EH (cell line): ENCODE measurements at regions not wholly inside any gene's neighbourhood (a gene's known extent, or its start where the extent isn't known, plus 50 kb on each side); places are given as distances from the start of the nearest gene placed in this dataset.
"Not testable (repeated sequence)": the region's sequence is repeated elsewhere in the genome, so short reads cannot be mapped to it uniquely, and the experiment has no call there.

Source experiments
- DNase-seq: peaks from one replicate; pipeline ENCODE4 v3.0.0-alpha.2; 2015; ENCODE audit warnings: low read depth

DNA sequence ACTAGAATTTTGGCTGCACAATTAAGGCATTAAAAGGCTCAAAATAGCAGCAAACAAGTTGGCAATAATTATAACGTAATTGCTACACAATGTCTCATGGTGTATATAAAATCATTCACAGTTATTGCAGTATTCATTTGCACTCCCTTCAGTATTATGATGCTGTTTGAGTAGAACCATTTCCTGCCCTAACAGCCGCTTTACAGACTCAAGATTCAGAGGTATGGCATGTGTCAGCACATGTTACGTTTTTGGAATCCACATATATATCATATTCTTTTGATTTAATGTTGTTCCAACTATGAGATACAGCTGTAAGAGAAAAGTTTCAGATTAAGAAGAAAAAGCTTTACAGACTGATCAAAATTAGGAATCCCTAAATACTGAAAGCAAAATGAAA is 56.3 kb upstream of the NCKAP5 start:
- no peak for DNase-seq

GRCh38 chr2:133627741-133628140 is 59.5 kb upstream of the NCKAP5 start:
- no peak for DNase-seq

DNA sequence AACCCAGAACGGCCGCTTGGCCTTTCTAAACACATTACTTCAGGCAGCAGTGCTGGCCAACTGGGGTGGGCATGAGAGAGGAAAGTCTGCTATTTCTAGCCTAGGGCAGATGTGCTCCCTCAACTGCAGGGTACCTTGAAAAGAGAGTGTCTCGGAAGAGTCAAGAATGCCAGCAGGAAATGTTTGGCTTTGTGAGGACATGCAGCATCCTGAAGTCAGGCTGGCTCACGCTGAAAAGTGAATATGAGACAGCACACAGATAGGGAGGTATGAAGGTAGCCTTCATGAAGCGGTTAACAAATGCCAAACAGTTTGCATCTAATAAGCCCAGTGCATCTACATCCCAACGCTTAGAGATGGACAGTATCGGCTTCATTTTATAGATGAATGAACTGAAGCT is 65.0 kb upstream of the NCKAP5 start:
- no peak for DNase-seq

DNA sequence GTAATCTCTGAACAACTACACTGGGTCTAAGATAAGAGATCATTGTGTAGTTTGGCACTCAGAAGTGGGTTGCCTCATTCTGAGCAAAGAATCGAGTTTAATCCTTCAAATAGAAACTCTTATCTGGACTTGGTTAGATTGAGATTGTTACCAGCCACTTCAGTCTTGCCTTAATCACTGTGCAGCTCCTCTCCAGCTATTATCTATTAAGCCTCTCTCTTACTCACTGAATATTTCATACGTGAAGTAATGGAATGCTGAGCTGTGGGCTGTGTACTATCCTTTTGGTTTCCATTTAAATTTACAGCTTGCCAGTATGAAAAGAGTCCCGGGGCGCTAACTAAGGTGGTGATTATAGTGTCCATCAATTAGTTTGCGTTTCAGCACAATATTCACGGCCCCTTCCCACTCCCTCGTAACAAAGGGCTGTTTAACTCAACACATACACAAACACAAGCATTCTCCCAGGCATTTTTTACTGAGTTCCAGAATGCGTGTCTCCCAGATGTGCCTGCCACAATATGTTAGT is 65.7 kb upstream of the NCKAP5 start:
- peak; percentile 86 for DNase-seq

DNA sequence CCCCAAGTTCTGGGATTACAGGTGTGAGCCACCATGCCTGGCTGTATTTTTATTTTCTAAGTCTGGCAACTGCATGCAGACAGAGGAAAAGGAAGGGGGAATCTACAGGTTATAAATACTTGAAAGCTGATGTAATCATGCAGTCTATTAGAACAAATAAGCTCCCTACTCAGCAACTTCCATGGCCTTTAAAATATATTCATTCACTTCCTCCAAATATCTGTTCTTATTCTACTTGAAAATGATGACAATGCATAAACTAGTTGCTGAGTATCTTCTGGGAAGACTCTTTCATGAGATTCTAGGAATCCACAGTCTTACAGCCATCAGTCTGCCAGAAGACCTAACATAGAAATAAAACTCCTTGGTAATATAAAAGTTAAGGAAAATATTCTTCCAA is 66.9 kb upstream of the NCKAP5 start:
- DNase-seq: no peak

DNA sequence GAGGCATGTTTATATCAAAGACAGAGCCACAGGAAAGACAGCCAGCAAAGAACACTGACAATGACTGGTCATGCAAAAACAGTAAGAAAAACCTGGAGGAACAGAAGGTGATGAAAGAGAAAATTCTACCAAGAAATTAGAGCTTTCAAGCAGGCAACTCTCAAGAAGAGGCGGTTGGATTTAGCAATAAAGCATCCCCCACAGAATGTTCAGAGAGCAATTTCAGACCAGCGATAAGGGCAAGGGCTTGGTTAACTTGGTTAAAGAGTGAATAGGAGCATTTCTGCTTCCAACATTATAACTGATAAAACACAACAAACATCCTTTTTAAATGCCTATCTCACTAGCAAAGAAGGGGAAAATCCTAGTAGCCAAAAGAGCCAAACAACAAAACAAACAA is 68.0 kb upstream of the NCKAP5 start:
- no peak for DNase-seq

DNA sequence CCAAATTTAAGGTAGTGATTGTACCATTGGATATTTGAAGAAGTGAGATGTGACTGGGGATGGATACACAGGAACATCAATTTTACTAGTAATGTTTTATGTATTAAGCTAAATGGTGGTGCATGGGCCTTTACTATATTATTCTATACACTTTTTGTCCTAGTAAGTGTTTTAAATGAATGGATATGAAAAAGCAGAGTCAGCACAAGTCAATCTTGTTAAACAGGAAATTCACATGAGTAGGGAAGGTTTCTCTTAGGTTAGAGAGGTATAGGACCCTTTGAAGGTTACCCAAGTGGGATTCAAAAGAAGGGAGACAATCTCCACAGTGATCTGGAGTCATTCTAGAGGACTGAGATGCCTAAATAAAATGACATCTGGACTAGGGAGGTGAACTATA is 71.8 kb upstream of the NCKAP5 start:
- DNase-seq: no peak

DNA sequence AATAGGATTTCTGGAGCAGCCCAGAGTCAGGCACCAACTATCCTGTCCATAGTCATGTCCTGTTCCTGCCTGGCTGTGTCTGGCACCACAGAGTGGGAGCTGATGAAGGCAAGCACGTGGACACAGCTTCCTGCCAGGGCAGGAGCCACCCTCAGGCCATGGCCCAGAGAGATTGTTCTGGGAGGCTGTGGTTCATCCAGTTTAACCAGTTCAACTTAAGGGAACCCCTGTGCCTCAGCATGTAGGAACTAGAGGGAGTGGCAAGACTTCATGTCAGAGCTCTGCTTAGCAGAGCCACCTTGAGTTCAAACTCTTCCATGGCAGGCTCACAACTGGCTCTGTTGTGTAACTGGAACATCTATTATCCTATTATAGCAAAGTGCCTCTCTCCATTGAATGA is 73.2 kb upstream of the NCKAP5 start:
- peak; percentile 51 for DNase-seq

DNA sequence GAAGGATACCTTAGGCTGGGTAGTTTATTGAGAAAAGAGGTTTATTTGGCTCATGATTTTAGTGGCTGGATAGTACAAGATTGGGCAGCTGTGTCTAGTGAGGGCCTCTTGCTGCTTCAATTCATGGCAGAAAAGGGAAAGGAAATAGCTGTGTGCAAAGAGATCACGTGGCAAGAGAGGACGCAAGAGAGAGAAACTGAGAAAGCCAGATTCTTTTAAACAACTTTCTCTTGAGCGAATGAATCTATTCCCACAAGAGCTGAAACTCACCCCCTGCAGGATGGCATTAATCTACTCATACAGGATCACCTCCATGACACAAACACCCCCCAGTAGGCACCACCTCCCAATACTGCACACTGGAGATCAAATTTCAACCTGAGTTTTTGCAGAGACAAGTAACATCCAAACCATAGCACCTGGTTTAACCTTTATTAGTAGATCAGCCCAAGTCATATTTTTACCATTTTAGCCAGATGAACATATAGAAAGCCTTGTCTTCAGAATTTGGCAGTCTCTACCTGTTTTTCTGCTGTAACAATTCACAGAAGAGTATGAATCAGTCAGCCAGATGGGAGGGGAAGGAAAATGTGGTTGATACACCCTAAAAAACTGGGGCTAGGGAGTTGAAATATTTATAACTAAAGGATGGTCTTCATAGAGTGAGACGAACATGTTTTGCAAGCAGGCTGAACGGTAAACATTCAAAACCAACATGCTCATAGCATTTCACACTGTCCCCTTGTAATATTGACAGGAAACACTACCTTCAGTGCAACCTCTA is 73.9 kb upstream of the NCKAP5 start:
- DNase-seq: no peak

DNA sequence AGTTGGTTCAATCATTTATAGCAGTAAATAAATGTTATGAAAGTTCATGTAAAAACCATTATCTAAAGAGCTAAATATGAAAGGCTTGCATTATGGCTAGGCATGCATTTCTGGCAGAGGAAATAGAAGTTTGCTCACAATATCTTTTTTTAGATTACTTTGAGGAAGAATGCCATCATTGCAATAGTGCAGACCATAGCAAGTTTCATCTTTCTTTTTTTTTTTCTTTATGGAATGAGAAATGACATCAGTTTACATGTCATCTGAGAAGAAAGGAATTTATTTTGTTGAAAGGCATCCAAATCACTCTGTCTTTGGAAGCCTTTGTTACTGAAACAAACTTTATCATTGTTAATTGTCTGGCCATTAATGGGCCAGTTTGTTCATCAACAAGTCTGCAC is 74.5 kb upstream of the NCKAP5 start:
- peak; percentile 77 for DNase-seq

GRCh38 chr2:133643863-133644262 is 75.6 kb upstream of the NCKAP5 start:
- DNase-seq: no peak

- no peak for DNase-seq
Observed at GRCh38 chr2:133644846-133645245, 76.6 kb upstream of the NCKAP5 start.

DNA sequence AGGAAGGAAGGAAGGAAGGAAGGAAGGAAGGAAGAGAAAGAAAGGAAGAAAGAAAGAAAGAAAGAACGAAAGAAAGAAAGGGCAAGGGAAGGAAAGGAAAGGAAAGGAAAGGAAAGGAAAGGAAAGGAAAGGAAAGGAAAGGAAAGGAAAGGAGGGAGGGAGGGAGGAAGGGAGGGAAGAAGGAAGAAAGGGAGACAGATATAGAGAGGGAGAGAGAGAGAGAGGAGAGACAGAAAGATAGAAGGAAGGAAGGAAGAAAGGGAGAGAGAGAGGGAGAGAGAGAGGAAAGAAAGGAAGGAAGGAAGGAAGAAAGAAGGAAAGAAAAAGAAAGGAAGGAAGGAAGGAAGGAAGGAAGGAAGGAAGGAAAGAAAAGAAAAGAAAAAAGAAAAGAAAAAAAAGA is 79.1 kb upstream of the NCKAP5 start:
- not testable (repeated sequence) for DNase-seq

DNA sequence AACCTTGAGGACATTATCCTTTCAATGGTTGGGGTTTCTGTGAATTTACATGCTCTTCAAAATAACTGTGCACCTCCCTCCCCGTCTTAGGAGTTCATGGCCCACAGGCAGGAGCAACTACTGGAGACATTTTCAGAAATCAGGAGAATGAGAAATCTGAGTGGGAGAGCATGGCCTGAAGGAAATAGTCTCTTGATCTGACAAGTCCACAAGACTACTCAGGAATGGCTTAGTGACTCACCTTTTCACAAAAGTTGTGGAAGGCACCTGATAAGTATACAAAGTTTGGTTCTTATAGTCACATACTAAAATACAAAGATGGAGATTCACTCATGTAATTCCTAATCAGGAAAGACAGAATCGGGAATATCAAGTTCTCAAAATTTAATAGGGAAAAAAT is 83.6 kb upstream of the NCKAP5 start:
- no peak for DNase-seq

GRCh38 chr2:133652398-133652797 is 84.1 kb upstream of the NCKAP5 start:
- DNase-seq: peak; percentile 65

- DNase-seq: no peak
Observed at GRCh38 chr2:133653056-133653455, 84.8 kb upstream of the NCKAP5 start.

DNA sequence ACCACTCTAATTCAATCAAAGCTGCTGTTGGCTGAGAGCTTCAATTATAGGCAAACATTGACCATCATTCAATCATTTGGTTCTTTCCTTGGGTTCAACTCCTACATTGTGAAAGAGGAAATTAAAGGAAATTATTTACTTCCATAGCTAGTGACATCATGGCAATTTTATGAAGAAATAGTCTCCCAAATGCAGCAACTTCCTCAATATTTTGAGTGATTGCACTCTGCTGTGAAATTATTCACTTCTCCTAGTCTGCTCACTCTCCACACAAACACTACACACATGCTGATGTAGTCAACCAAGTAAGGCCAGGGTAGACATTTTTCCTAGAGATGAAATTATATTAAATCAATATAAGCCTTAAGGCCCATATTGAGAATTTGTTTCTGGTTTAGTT is 86.7 kb upstream of the NCKAP5 start:
- no peak for DNase-seq

GRCh38 chr2:133655610-133656009 is 87.3 kb upstream of the NCKAP5 start:
- DNase-seq: no peak

DNA sequence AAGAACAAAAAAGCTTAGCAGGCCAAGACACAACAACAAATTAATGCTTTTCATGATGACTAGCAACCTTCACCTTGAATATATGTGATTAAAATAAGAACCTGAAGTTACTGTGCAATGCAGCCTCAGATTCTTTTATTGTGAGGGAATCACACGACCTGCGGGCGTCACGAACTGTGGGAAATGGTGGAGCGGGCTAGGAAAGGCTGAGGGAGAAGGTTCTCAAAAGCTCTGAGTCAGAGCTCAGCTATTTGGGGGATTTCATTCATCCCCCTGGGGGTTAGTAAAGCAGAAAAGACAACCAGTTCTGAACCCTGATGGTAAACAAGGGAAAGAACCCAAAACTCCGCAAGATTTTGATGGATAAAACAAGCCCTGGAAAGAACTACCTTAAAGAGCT is 89.3 kb upstream of the NCKAP5 start:
- DNase-seq: peak; percentile 65

GRCh38 chr2:133658020-133658903 is 90.0 kb upstream of the NCKAP5 start:
- DNase-seq: peak; percentile 37

DNA sequence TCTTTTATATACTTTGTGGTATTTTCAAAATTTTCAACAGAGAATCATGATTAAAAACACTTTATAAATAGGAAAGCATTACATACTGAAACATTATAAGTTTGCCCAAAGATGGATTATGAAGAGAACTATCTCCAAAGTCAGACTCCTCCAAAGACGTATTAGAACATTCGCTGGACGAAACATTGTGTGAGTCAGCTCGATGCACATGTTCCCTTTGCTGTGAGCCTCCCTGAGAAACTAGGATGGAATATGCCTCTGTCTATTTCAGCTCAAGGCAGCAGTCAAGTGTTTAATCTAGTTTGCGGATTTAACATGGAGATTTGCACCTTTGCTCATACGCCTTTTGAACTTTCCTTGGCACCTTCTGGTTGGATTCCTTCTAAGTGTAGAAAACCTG is 92.2 kb upstream of the NCKAP5 start:
- DNase-seq: no peak

GRCh38 chr2:133661392-133661791 is 93.1 kb upstream of the NCKAP5 start:
- no peak for DNase-seq

GRCh38 chr2:133666621-133667020 is 98.4 kb upstream of the NCKAP5 start:
- peak; percentile 9 for DNase-seq
